ENCODE measurements at regions not wholly inside any gene's neighbourhood (a gene's known extent, or its start where the extent isn't known, plus 50 kb on each side); places are given as distances from the start of the nearest gene placed in this dataset.

DNA sequence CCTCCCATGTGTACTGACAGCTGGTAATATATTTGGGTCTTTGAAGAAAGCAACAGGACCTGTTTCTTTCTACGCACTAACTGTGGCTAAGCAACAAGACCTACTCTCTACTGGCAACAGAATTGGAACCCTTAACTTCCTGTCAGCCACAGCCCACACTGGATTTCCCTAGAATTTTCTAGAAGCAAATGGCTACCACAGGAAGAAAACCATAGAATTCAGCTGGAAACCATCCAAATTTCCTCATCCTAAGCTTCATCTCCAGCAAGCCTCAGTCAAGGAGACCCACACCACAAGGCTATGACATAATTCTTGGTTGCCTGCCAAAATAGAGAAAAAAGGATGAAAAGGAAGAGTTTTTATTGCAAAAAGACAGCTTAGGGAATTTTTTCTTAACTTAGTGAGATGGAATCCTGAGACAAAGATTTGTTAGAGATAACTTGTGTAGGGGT, 171.8 kb upstream of the TNC start:
- DNase-seq: no peak
- H3K79me2 ChIP-seq (ENCODE audit: low read length): no peaks in the 10 kb centered on the region
- no peaks in the 10 kb centered on the region for H4K20me1 ChIP-seq (ENCODE audit: insufficient read depth, low read depth, low read length)
- no peak overlapping the region for H2AFZ ChIP-seq (ENCODE audit: low read length)
- H3K36me3 ChIP-seq (ENCODE audit: insufficient read depth, low read length): no peaks in the 10 kb centered on the region
- H3K27me3 ChIP-seq (ENCODE audit: low read length): no peaks in the 10 kb centered on the region
- no peaks in the 10 kb centered on the region for H3K9me2 ChIP-seq (replicated peaks; ENCODE audit: insufficient read depth, low read length)
- no peak overlapping the region for H3K4me3 ChIP-seq (ENCODE audit: low read length)
- H3K27ac ChIP-seq (ENCODE audit: low read length): no peak overlapping the region
- H3K4me1 ChIP-seq (ENCODE audit: low read length): no peaks in the 10 kb centered on the region
- H3K9me3 ChIP-seq (ENCODE audit: low read length): no peaks in the 10 kb centered on the region
- H3K9ac ChIP-seq (ENCODE audit: low read length): no peak overlapping the region
- no peak overlapping the region for H3K4me2 ChIP-seq (ENCODE audit: low read depth, low read length, poor library complexity, severe bottlenecking)

DNA sequence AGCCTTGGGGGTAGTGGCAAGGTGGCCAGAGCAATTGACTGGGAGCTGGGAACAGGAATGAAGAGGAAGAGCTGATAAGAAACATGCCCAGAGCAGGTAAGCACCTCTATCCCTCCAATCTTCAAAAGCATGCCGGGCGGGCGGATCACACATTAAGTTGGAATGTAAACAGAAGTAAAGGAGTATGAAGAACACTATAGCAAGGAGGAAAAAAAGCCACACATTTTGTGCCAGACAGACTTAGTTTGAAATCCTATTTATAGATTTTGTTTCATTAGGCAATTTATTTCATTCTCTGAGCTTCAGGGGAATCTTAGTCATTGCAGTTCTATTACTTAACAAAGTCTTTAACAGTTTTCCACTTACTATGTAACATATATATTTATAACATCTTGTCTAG, 173.9 kb upstream of the TNC start:
- Histone ChIP-seq H2AFZ (ENCODE audit: low read length) (no peak overlapping the region), H3K4me2 (ENCODE audit: low read depth, low read length, poor library complexity, severe bottlenecking) (no peak overlapping the region), H3K4me1 (ENCODE audit: low read length) (no peaks in the 10 kb centered on the region), H3K27ac (ENCODE audit: low read length) (no peak overlapping the region), H3K4me3 (ENCODE audit: low read length) (no peak overlapping the region), H3K79me2 (ENCODE audit: low read length) (no peaks in the 10 kb centered on the region), H3K9me3 (ENCODE audit: low read length) (no peaks in the 10 kb centered on the region), H3K27me3 (ENCODE audit: low read length) (no peaks in the 10 kb centered on the region), H3K9ac (ENCODE audit: low read length) (no peak overlapping the region), H3K9me2 (replicated peaks; ENCODE audit: insufficient read depth, low read length) (no peaks in the 10 kb centered on the region), H3K36me3 (ENCODE audit: insufficient read depth, low read length) (no peaks in the 10 kb centered on the region), H4K20me1 (ENCODE audit: insufficient read depth, low read depth, low read length) (no peaks in the 10 kb centered on the region)
- no peak for DNase-seq

DNA sequence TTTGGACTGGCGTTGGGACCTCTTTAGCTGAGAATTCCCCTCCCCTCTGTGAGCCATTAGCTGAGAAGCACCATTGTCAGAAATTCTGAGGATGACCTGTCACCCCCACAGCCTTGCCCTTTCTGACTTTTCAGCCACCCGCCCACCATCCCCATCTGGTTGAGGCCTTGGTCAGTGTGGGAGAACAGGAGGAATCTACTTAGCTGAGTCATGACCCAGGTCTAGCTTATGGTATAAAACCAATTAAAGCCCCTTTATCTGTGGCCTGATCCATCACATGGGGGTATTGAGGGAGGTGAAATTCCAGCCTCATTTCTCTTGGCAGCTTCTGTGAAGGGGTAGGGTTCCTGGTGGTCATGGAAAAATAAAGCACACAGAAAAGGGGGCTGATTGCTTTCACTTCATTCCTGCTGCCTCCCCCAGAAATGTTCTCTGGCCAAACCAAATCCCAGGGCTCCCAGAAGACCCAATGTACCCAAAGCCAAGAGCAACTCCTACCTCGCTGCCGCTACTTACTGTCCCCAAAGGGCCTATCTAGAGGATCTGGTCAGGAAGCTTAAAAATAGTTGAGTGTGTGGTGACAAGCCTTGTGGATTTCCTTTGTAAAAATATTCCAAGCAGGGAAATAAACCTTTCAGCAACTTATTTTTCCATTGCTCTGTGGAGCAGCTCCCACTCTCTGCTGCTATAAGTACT, 174.8 kb upstream of the TNC start:
- Histone ChIP-seq H4K20me1 (ENCODE audit: insufficient read depth, low read depth, low read length) (no peaks in the 10 kb centered on the region), H3K9ac (ENCODE audit: low read length) (no peak overlapping the region), H2AFZ (ENCODE audit: low read length) (no peak overlapping the region), H3K79me2 (ENCODE audit: low read length) (no peaks in the 10 kb centered on the region), H3K9me2 (replicated peaks; ENCODE audit: insufficient read depth, low read length) (no peaks in the 10 kb centered on the region), H3K4me3 (ENCODE audit: low read length) (no peak overlapping the region), H3K4me2 (ENCODE audit: low read depth, low read length, poor library complexity, severe bottlenecking) (no peak overlapping the region), H3K4me1 (ENCODE audit: low read length) (no peaks in the 10 kb centered on the region), H3K36me3 (ENCODE audit: insufficient read depth, low read length) (no peaks in the 10 kb centered on the region), H3K27me3 (ENCODE audit: low read length) (no peaks in the 10 kb centered on the region), H3K9me3 (ENCODE audit: low read length) (no peaks in the 10 kb centered on the region), H3K27ac (ENCODE audit: low read length) (no peak overlapping the region)
- no peak for DNase-seq

DNA sequence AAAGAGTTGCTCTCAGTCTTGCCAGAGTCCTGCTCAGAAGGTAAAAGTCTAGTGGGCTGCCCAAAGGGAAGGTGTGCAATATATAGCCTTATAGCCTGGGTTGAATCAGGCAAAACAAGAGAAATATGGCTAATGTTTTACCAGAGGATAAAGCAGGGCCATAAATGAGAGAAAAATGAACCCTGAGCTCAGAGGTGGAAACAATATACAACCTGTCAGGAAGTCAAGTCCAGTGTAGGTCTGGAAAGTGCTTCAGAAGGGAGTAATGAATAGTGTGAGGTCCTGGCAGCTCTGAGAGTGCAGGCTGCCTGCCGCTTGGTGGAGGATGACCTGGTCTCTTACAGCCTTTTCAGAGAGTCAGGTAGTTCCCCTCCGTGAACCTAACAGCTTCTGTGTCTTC, 177.8 kb upstream of the TNC start:
- Histone ChIP-seq H3K4me3 (ENCODE audit: low read length) (no peak overlapping the region), H3K9me2 (replicated peaks; ENCODE audit: insufficient read depth, low read length) (no peaks in the 10 kb centered on the region), H3K27ac (ENCODE audit: low read length) (no peak overlapping the region), H3K27me3 (ENCODE audit: low read length) (no peaks in the 10 kb centered on the region), H3K4me1 (ENCODE audit: low read length) (no peaks in the 10 kb centered on the region), H3K4me2 (ENCODE audit: low read depth, low read length, poor library complexity, severe bottlenecking) (no peak overlapping the region), H2AFZ (ENCODE audit: low read length) (no peak overlapping the region), H3K36me3 (ENCODE audit: insufficient read depth, low read length) (no peaks in the 10 kb centered on the region), H3K9ac (ENCODE audit: low read length) (no peak overlapping the region), H4K20me1 (ENCODE audit: insufficient read depth, low read depth, low read length) (no peaks in the 10 kb centered on the region), H3K79me2 (ENCODE audit: low read length) (no peaks in the 10 kb centered on the region), H3K9me3 (ENCODE audit: low read length) (no peaks in the 10 kb centered on the region)
- DNase-seq: no peak

DNA sequence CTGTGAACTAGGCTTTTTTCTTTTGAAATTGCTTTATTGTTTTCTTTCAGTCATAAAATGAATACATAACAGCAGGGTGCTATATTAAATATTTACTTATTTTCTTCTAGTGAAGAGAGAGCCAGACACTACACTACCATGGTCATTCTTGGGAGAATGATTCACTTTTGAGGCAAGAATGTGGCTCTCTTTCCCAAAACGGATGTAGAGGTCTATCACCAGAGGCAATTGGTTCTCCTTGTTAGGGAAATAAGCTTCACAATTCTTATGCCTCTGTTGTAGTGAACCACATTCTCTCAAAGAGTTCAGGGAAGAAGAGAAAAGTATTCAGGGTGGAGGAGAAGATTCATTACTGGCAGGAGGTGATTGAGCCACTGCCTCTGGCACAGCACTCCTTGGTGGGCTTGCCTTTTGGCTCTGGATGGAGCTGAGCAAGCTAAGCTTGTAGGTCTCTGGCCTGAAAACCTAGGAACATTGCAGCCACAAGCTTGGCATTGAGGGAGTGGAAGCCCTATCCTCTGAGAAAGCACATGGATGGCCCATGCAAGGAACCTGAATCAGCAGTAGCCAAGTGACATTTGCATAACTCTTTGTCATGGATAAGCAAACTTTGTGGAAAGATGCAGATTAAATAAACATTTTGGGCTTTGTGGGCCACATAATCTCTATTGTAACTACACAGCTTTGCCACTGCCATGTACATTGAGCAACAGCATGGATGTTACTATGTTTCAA, 179.0 kb upstream of the TNC start:
- Histone ChIP-seq H3K79me2 (ENCODE audit: low read length) (no peaks in the 10 kb centered on the region), H3K4me2 (ENCODE audit: low read depth, low read length, poor library complexity, severe bottlenecking) (no peak overlapping the region), H3K9me3 (ENCODE audit: low read length) (no peaks in the 10 kb centered on the region), H3K27me3 (ENCODE audit: low read length) (no peaks in the 10 kb centered on the region), H3K4me1 (ENCODE audit: low read length) (no peaks in the 10 kb centered on the region), H3K4me3 (ENCODE audit: low read length) (no peak overlapping the region), H3K27ac (ENCODE audit: low read length) (no peak overlapping the region), H4K20me1 (ENCODE audit: insufficient read depth, low read depth, low read length) (no peaks in the 10 kb centered on the region), H3K36me3 (ENCODE audit: insufficient read depth, low read length) (no peaks in the 10 kb centered on the region), H3K9ac (ENCODE audit: low read length) (no peak overlapping the region), H3K9me2 (replicated peaks; ENCODE audit: insufficient read depth, low read length) (no peaks in the 10 kb centered on the region), H2AFZ (ENCODE audit: low read length) (no peak overlapping the region)
- DNase-seq: no peak

DNA sequence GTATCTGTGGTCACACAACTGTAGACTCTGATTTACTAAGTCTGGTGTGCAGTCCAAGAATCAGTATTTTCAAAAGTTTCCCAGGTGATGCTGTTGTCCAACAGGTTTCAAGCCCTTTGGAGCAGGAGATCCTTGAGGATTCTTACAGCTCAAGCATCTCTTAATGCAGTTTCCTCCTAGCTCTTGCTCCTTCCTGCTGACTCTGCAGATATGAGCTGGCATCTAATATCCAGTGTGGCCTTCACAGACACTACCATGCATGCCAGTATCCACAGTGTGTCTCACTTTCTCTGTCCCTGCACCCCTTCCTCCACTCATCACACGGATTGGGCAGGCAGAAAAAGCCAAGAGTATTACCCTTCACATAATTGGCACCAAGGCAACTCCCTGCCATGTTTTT, 182.2 kb upstream of the TNC start:
- Histone ChIP-seq H3K4me3 (ENCODE audit: low read length) (no peak overlapping the region), H4K20me1 (ENCODE audit: insufficient read depth, low read depth, low read length) (no peaks in the 10 kb centered on the region), H3K9me3 (ENCODE audit: low read length) (no peaks in the 10 kb centered on the region), H3K9me2 (replicated peaks; ENCODE audit: insufficient read depth, low read length) (no peaks in the 10 kb centered on the region), H3K4me1 (ENCODE audit: low read length) (no peaks in the 10 kb centered on the region), H3K79me2 (ENCODE audit: low read length) (no peaks in the 10 kb centered on the region), H3K9ac (ENCODE audit: low read length) (no peak overlapping the region), H3K36me3 (ENCODE audit: insufficient read depth, low read length) (no peaks in the 10 kb centered on the region), H3K4me2 (ENCODE audit: low read depth, low read length, poor library complexity, severe bottlenecking) (no peak overlapping the region), H3K27ac (ENCODE audit: low read length) (no peak overlapping the region), H3K27me3 (ENCODE audit: low read length) (no peaks in the 10 kb centered on the region), H2AFZ (ENCODE audit: low read length) (no peak overlapping the region)
- DNase-seq: no peak

DNA sequence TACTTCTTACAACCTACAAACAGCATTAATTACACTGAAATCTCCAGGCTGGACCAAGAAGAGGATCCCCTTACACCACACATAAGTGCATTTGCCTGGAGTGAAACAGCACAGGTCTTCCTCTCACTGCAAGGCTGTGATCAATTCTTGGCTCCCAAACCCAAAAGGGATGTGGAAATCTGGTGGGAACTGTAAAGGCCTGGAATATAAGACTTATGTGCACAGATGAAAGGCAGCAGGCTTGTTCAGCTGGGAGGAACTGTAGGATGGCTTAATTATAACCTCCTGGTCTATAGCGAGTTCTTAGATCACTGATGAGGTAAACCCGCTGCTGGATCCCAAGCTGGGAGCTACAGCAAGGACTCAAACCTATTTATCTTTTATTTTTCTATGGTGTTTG, 182.9 kb upstream of the TNC start:
- no peak overlapping the region for H3K27ac ChIP-seq (ENCODE audit: low read length)
- no peak for DNase-seq
- H3K4me1 ChIP-seq (ENCODE audit: low read length): no peaks in the 10 kb centered on the region
- no peaks in the 10 kb centered on the region for H3K36me3 ChIP-seq (ENCODE audit: insufficient read depth, low read length)
- no peak overlapping the region for H3K4me2 ChIP-seq (ENCODE audit: low read depth, low read length, poor library complexity, severe bottlenecking)
- H3K27me3 ChIP-seq (ENCODE audit: low read length): no peaks in the 10 kb centered on the region
- no peaks in the 10 kb centered on the region for H4K20me1 ChIP-seq (ENCODE audit: insufficient read depth, low read depth, low read length)
- H3K79me2 ChIP-seq (ENCODE audit: low read length): no peaks in the 10 kb centered on the region
- H3K4me3 ChIP-seq (ENCODE audit: low read length): no peak overlapping the region
- no peak overlapping the region for H3K9ac ChIP-seq (ENCODE audit: low read length)
- no peaks in the 10 kb centered on the region for H3K9me2 ChIP-seq (replicated peaks; ENCODE audit: insufficient read depth, low read length)
- no peak overlapping the region for H2AFZ ChIP-seq (ENCODE audit: low read length)
- no peaks in the 10 kb centered on the region for H3K9me3 ChIP-seq (ENCODE audit: low read length)

DNA sequence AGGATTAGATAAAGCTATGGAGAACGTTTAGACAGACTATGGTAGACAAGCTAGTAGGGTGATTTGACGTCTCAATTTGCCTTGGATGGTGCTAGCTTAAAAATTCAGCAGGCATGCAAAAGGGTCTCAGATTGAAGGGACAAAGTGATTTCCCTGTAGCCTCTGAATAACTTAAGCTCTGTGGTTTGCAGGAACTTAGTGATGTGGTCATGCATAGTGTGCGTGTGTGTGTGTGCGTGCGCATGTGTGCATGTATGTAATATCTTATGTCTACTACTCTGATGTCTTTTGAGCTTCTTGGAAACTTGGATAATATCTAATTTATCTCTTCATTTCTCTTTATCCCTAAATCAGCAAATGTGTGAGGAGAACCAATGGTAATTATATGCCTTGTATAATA, 183.6 kb upstream of the TNC start:
- Histone ChIP-seq H3K4me3 (ENCODE audit: low read length) (no peak overlapping the region), H2AFZ (ENCODE audit: low read length) (no peak overlapping the region), H3K27me3 (ENCODE audit: low read length) (no peaks in the 10 kb centered on the region), H3K4me1 (ENCODE audit: low read length) (no peaks in the 10 kb centered on the region), H3K9ac (ENCODE audit: low read length) (no peak overlapping the region), H3K27ac (ENCODE audit: low read length) (no peak overlapping the region), H3K9me3 (ENCODE audit: low read length) (no peaks in the 10 kb centered on the region), H3K9me2 (replicated peaks; ENCODE audit: insufficient read depth, low read length) (no peaks in the 10 kb centered on the region), H3K36me3 (ENCODE audit: insufficient read depth, low read length) (no peaks in the 10 kb centered on the region), H4K20me1 (ENCODE audit: insufficient read depth, low read depth, low read length) (no peaks in the 10 kb centered on the region), H3K79me2 (ENCODE audit: low read length) (no peaks in the 10 kb centered on the region), H3K4me2 (ENCODE audit: low read depth, low read length, poor library complexity, severe bottlenecking) (no peak overlapping the region)
- no peak for DNase-seq

Measured in Karpas-422 (cell line).